Esophagus mucosa (tissue), 1 donor: ENCODE measurements at regions not wholly inside any gene's neighbourhood (a gene's known extent, or its start where the extent isn't known, plus 50 kb on each side); places are given as distances from the start of the nearest gene placed in this dataset.

Source experiments
- ATAC-seq: fragments of 200-7000 bp; cut with Tn5 transposase; one replicate; pipeline ENCODE4 v1.9.1; 2020
- donor health status: DM: yes; HTN: yes; CAD: no.

GRCh38 chr13:21319869-21320641, 139.0 kb downstream of the ZDHHC20 start:
- no peak for ATAC-seq

DNA sequence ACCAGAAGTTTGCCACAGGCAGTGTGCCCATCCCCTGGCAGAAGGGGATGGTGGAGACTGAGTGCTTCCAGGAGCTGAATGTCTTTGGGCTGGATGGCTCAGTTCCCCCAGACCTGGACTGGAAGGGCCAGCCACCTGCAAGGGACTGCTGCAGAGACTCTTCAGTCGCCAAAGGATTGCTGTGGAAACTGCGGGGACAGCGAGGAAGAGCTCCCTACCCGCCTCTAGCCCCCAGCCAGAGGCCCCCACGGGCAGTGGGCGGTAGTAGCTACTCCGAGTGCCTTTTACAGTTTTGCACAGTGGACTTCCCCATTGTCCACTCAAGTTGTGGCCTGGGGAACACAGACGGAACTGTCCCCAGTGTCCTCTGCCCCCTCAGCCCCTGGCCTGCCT, 138.5 kb downstream of the ZDHHC20 start:
- no peak for ATAC-seq

DNA sequence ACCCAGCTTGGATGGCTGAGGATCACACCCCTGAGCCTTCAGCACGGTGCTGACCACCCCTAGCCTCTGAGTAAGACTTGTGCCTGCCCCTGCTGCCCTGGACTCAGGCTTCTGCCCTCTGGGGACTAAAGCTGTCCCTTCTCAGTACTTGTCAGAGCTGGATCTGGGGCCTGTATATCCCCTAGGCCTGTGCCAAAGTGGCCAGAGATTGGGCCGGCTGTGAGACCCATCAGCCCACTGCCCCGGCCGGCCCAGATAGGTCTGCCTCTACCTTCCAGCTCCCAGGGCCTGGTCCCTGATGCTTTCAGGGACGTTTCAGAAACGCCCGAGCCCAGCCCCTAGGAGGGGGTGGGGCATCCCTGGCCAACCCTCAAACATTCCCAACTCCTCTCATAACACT, 137.8 kb downstream of the ZDHHC20 start:
- no peak for ATAC-seq

DNA sequence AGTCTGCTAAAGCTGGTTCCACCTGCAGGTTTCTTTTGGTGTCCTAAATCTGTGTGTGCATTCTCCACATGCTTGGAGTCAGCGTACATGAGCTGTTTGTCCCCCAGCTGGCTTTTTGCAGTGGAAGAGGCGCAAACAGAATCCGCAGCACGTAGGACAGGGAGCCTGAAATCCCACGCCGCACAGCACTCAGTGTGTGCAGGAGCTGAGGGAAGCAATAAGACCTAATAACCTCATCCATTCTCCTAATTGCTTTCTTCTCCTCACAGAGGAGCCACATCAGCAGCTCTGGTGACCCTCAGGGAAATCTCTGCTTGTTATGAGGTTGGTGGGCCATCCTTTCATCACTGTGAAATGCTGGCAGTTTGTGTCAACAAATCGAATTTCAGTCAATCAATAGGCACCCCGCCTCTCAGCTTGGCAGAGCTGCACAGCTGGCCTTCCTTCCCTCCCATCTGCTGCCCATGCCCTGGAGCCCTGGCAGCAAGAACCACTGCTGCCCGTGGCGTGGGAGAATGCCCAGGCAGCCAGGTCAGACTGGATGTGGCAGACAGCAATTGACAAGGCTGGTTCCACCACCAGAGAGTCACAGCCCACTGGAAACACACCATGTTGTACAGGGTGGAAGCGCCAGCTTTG, 136.7 kb downstream of the ZDHHC20 start:
- no peak for ATAC-seq
